ENCODE measurements at regions not wholly inside any gene's neighbourhood (a gene's known extent, or its start where the extent isn't known, plus 50 kb on each side); places are given as distances from the start of the nearest gene placed in this dataset.

- no peak for DNase-seq
- intact Hi-C loops (cut with DNase I; ENCODE audit: low total_unique reads), result no loop called here
- Histone ChIP-seq H3K4me1 (no peaks in the 10 kb centered on the region), H3K4me3 (no peak overlapping the region), H3K9me3 (no peaks in the 10 kb centered on the region), H3K36me3 (ENCODE audit: low read depth, missing control alignments) (no peaks in the 10 kb centered on the region), H3K27ac (no peak overlapping the region), H3K27me3 (no peaks in the 10 kb centered on the region)
- WGBS, 2 donors, result 72 to 77% methylated on average over 3 of the region's 3 CpGs
- TF ChIP-seq, protein P1, sequence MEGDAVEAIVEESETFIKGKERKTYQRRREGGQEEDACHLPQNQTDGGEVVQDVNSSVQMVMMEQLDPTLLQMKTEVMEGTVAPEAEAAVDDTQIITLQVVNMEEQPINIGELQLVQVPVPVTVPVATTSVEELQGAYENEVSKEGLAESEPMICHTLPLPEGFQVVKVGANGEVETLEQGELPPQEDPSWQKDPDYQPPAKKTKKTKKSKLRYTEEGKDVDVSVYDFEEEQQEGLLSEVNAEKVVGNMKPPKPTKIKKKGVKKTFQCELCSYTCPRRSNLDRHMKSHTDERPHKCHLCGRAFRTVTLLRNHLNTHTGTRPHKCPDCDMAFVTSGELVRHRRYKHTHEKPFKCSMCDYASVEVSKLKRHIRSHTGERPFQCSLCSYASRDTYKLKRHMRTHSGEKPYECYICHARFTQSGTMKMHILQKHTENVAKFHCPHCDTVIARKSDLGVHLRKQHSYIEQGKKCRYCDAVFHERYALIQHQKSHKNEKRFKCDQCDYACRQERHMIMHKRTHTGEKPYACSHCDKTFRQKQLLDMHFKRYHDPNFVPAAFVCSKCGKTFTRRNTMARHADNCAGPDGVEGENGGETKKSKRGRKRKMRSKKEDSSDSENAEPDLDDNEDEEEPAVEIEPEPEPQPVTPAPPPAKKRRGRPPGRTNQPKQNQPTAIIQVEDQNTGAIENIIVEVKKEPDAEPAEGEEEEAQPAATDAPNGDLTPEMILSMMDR (IDR thresholded peaks at IDR 0.05), result no peak
- TF ChIP-seq POLR2A (IDR thresholded peaks at IDR 0.05), result no peak
These were observed 539.1 kb upstream of the MAGEB18 start for GRCh38 chrX:25599061-25599460.

DNA sequence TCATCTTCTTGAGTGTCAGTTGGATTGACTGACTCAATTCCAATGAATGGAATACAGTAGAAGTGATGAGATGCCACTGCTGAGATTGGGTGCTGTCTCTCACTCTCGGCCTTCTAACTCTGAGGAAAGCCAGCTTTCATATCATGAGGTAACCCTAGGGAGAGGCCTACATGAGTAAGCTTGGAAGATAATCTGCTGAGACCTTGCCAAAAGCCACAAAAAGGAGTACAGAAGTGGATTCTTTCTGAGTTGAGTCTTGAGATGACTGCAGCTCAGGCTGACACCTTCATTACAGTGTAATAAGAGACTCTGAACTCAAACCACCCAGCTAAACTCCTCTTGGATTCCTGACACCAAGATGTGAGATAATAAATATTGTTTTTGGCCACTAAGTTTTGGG lies 537.4 kb upstream of the MAGEB18 start:
- Histone ChIP-seq H3K4me1 (no peaks in the 10 kb centered on the region), H3K36me3 (ENCODE audit: low read depth, missing control alignments) (no peaks in the 10 kb centered on the region), H3K9me3 (no peaks in the 10 kb centered on the region), H3K27me3 (no peaks in the 10 kb centered on the region), H3K4me3 (no peak overlapping the region), H3K27ac (no peak overlapping the region)
- TF ChIP-seq POLR2A (IDR thresholded peaks at IDR 0.05), result no peak
- TF ChIP-seq, protein P1 (IDR thresholded peaks at IDR 0.05), result no peak
- 94 to 100% methylated on average over 1 of the region's 1 CpG for WGBS, 2 donors
- DNase-seq, result no peak
- intact Hi-C loops (cut with DNase I; ENCODE audit: low total_unique reads), result no loop called here

- H3K27ac ChIP-seq, result no peak overlapping the region
- no peak for TF ChIP-seq POLR2A (IDR thresholded peaks at IDR 0.05)
- TF ChIP-seq, protein P1 (IDR thresholded peaks at IDR 0.05), result no peak
- no peaks in the 10 kb centered on the region for H3K27me3 ChIP-seq
- H3K4me1 ChIP-seq, result no peaks in the 10 kb centered on the region
- no peak overlapping the region for H3K4me3 ChIP-seq
- intact Hi-C loops (cut with DNase I; ENCODE audit: low total_unique reads), result no loop called here
- DNase-seq, result no peak
- 87 to 97% methylated on average over 3 of the region's 3 CpGs for WGBS, 2 donors
- H3K36me3 ChIP-seq (ENCODE audit: low read depth, missing control alignments), result no peaks in the 10 kb centered on the region
- no peaks in the 10 kb centered on the region for H3K9me3 ChIP-seq
These were observed 536.8 kb upstream of the MAGEB18 start for GRCh38 chrX:25601323-25601722.

GRCh38 chrX:25618248-25618647 lies 519.9 kb upstream of the MAGEB18 start:
- intact Hi-C loops (cut with DNase I; ENCODE audit: low total_unique reads), result no loop called here
- no peaks in the 10 kb centered on the region for H3K36me3 ChIP-seq (ENCODE audit: low read depth, missing control alignments)
- no peak overlapping the region for H3K4me3 ChIP-seq
- H3K4me1 ChIP-seq, result no peaks in the 10 kb centered on the region
- 98% methylated on average over 4 of the region's 4 CpGs; no CpG with 5 or more reads in 1 of the 2 donors for WGBS, 2 donors
- no peaks in the 10 kb centered on the region for H3K9me3 ChIP-seq
- no peaks in the 10 kb centered on the region for H3K27me3 ChIP-seq
- TF ChIP-seq, protein P1 (IDR thresholded peaks at IDR 0.05), result no peak
- TF ChIP-seq POLR2A (IDR thresholded peaks at IDR 0.05), result no peak
- H3K27ac ChIP-seq, result no peak overlapping the region
- no peak for DNase-seq

- H3K27ac ChIP-seq, result no peak overlapping the region
- no peak overlapping the region for H3K4me3 ChIP-seq
- intact Hi-C loops (cut with DNase I; ENCODE audit: low total_unique reads), result no loop called here
- H3K4me1 ChIP-seq, result no peaks in the 10 kb centered on the region
- no peaks in the 10 kb centered on the region for H3K9me3 ChIP-seq
- no peaks in the 10 kb centered on the region for H3K36me3 ChIP-seq (ENCODE audit: low read depth, missing control alignments)
- TF ChIP-seq POLR2A (IDR thresholded peaks at IDR 0.05), result no peak
- TF ChIP-seq, protein P1 (IDR thresholded peaks at IDR 0.05), result no peak
- WGBS, 2 donors, result 4 to 81% methylated on average over 1 of the region's 1 CpG
- no peak for DNase-seq
- H3K27me3 ChIP-seq, result no peaks in the 10 kb centered on the region
These were observed 497.9 kb upstream of the MAGEB18 start for GRCh38 chrX:25640276-25640675.

All from testis (tissue), 2 donors.